ENCODE measurements at regions not wholly inside any gene's neighbourhood (a gene's known extent, or its start where the extent isn't known, plus 50 kb on each side); places are given as distances from the start of the nearest gene placed in this dataset.

DNA sequence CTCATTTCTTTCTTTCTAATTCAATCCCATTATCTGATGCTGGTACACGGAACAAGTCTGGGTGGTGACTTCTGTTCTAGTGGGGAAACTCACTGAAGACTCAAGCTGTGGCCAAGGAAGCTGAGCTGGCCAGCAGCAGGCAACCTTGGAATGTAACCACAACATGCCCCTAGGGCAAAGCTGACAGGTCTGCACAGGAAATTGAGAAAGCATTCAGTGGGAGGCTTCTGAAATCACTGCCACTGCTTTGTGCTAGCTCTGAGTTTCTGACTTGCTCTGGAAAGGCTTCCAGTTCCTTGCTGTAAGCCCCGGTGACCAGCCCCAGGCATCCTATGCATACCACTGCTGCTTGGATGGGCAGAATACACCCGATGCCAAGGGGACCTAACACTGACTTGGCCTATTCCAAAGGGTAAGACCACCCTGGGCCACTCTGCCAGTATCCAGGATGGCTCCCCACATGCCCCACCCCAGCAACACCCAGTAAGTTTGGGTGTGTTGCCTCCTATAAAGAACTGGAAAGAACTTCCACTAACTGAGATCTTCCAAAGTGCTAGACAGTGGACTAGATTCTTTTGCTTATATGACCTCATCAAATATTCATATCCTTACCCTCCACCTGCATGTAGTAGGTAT, 84.5 kb upstream of the CDKN3 start:
- no peaks in the 10 kb centered on the region for H3K9me3 ChIP-seq
- CTCF ChIA-PET, result no interaction called here
- Mint-ChIP-seq H3K36me3 (no peaks in the 10 kb centered on the region), H3K4me1 (no peaks in the 10 kb centered on the region), H3K4me3 (no peak overlapping the region), H3K27ac (no peak overlapping the region), H3K27me3 (peaks cover 10 to 21% of the 10 kb centered on the region in 2 donors), H3K9me3 (no peaks in the 10 kb centered on the region)
- H3K27ac ChIP-seq (ENCODE audit: low read length), result no peak overlapping the region
- H3K4me3 ChIP-seq (ENCODE audit: control insufficient read depth in 1 of 2, extremely low read depth in 1 of 2, low read length in 1 of 2), result no peak overlapping the region
- ATAC-seq (replicated peaks in 1 of 4) (no peak), DNase-seq (no peak)
- peaks cover 0 to 19% of the 10 kb centered on the region in 2 experiments for H3K27me3 ChIP-seq (replicated peaks in 1 of 2; ENCODE audit: control insufficient read depth in 2 of 2, extremely low read depth in 1 of 2, insufficient read depth in 2 of 2, low read length in 1 of 2)
- H3K36me3 ChIP-seq (ENCODE audit: control insufficient read depth in 2 of 2, extremely low read depth in 1 of 2, insufficient read depth in 1 of 2, low read length in 1 of 2), result no peaks in the 10 kb centered on the region
- H3K4me1 ChIP-seq (ENCODE audit: control insufficient read depth in 1 of 2, extremely low read depth in 1 of 2, insufficient read depth in 2 of 2, low read length in 2 of 2), result no peaks in the 10 kb centered on the region
- POLR2A ChIA-PET, result no interaction called here
- 81% methylated on average over 2 of the region's 3 CpGs for WGBS (ENCODE audit: insufficient coverage)

DNA sequence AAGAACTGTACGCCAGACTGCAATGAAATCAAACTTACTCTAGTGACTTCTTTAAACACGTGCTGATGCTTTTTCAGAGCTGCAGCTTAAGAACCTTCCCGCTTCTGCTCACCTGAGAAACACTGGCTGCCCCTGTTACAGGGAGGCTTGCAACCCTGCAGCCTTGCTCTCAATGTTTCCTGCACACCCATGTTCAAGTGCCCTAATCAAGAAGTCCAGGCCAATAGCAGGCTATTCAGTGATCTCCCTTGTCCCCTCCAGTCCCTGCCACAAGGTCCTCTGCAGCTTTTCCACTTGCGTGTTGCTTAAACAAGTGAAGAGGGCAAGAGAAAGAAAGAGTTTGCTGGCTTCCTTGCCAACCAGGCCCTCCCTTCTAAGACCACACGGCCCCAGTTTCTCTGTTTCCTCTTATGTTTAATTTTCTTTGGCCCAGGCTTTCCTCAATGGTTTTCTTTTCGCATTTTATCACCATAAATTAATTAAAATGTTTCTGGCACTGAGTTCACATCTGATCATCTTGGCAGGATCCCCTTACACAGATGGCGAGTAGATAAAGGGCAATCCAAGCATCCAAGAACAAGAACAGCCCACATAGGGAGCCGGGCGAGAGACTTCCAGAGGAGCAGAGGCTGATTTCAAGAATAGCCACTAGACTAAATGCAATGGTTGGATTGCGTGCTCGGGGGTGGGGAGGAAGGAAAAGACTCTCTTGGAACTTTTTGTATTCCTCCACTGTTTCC, 82.3 kb upstream of the CDKN3 start:
- DNase-seq (no peak), ATAC-seq (replicated peaks in 1 of 4) (no peak)
- no peak overlapping the region for H3K27ac ChIP-seq (ENCODE audit: low read length)
- H3K27me3 Mint-ChIP-seq, result peaks cover 10 to 21% of the 10 kb centered on the region in 2 donors
- H3K36me3 Mint-ChIP-seq, result no peaks in the 10 kb centered on the region
- H3K9me3 ChIP-seq, result no peaks in the 10 kb centered on the region
- H3K4me1 ChIP-seq (ENCODE audit: control insufficient read depth in 1 of 2, extremely low read depth in 1 of 2, insufficient read depth in 2 of 2, low read length in 2 of 2), result no peaks in the 10 kb centered on the region
- H3K9me3 Mint-ChIP-seq, result no peaks in the 10 kb centered on the region
- H3K4me3 Mint-ChIP-seq, result no peak overlapping the region
- peaks cover 0 to 20% of the 10 kb centered on the region in 2 experiments for H3K27me3 ChIP-seq (replicated peaks in 1 of 2; ENCODE audit: control insufficient read depth in 2 of 2, extremely low read depth in 1 of 2, insufficient read depth in 2 of 2, low read length in 1 of 2)
- no peak overlapping the region for H3K4me3 ChIP-seq (ENCODE audit: control insufficient read depth in 1 of 2, extremely low read depth in 1 of 2, low read length in 1 of 2)
- H3K27ac Mint-ChIP-seq, result no peak overlapping the region
- ChIA-PET CTCF (no interaction called here), POLR2A (no interaction called here)
- no peaks in the 10 kb centered on the region for H3K36me3 ChIP-seq (ENCODE audit: control insufficient read depth in 2 of 2, extremely low read depth in 1 of 2, insufficient read depth in 1 of 2, low read length in 1 of 2)
- H3K4me1 Mint-ChIP-seq, result no peaks in the 10 kb centered on the region
- 88% methylated on average over 3 of the region's 11 CpGs for WGBS (ENCODE audit: insufficient coverage)

DNA sequence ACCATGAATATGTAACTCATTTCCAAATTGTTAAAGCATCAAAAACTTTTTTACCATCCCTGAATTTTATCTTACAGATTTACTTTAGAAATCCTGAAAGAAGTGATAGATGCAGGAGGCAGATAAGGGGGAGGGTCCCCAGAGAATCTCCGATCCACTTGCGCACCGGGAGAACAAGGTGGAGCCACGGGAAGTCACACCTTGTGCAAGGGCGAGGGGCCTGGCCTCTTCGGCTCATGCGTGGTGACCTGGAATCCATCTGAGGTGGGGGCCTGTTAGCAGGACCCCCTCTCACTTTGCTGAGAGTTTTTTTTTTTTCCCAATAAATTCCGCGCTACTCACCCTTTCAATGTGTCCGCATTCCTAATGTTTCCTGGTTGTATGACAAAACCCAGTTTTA, 80.2 kb upstream of the CDKN3 start:
- Mint-ChIP-seq H3K36me3 (no peaks in the 10 kb centered on the region), H3K9me3 (no peaks in the 10 kb centered on the region), H3K4me1 (no peaks in the 10 kb centered on the region), H3K27ac (no peak overlapping the region), H3K27me3 (peaks cover 22 to 31% of the 10 kb centered on the region in 2 donors), H3K4me3 (no peak overlapping the region)
- no peak overlapping the region for H3K27ac ChIP-seq (ENCODE audit: low read length)
- H3K9me3 ChIP-seq, result no peaks in the 10 kb centered on the region
- H3K36me3 ChIP-seq (ENCODE audit: control insufficient read depth in 2 of 2, extremely low read depth in 1 of 2, insufficient read depth in 1 of 2, low read length in 1 of 2), result no peaks in the 10 kb centered on the region
- ATAC-seq (replicated peaks in 1 of 4) (no peak), DNase-seq (no peak)
- no peaks in the 10 kb centered on the region for H3K4me1 ChIP-seq (ENCODE audit: control insufficient read depth in 1 of 2, extremely low read depth in 1 of 2, insufficient read depth in 2 of 2, low read length in 2 of 2)
- H3K4me3 ChIP-seq (ENCODE audit: control insufficient read depth in 1 of 2, extremely low read depth in 1 of 2, low read length in 1 of 2), result no peak overlapping the region
- ChIA-PET POLR2A (no interaction called here), CTCF (no interaction called here)
- peaks cover 0 to 20% of the 10 kb centered on the region in 2 experiments for H3K27me3 ChIP-seq (replicated peaks in 1 of 2; ENCODE audit: control insufficient read depth in 2 of 2, extremely low read depth in 1 of 2, insufficient read depth in 2 of 2, low read length in 1 of 2)
- WGBS (ENCODE audit: insufficient coverage), result 90% methylated on average over 7 of the region's 10 CpGs

DNA sequence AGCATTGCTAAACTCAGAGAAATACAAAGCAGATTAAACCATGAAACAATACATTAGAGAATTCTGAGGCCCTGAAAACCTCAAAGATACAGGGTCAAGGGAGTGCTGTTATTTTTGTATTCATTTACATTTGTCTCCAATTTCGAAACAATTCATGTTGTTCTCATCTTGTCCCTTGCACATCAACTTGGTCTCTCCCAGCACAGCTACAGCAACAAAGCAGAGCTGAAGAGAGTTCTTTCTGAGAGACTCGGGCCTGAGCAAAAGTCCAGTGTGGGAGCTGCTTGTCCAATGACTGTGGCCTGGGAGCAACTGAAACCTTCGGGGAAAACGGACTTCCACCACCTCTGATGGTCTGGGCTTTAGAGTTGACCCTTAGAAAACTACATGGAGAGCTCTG, 79.4 kb upstream of the CDKN3 start:
- Histone ChIP-seq H3K9me3 (no peaks in the 10 kb centered on the region), H3K27ac (ENCODE audit: low read length) (no peak overlapping the region), H3K36me3 (ENCODE audit: control insufficient read depth in 2 of 2, extremely low read depth in 1 of 2, insufficient read depth in 1 of 2, low read length in 1 of 2) (no peaks in the 10 kb centered on the region), H3K4me3 (ENCODE audit: control insufficient read depth in 1 of 2, extremely low read depth in 1 of 2, low read length in 1 of 2) (no peak overlapping the region), H3K4me1 (ENCODE audit: control insufficient read depth in 1 of 2, extremely low read depth in 1 of 2, insufficient read depth in 2 of 2, low read length in 2 of 2) (no peaks in the 10 kb centered on the region), H3K27me3 (replicated peaks in 1 of 2; ENCODE audit: control insufficient read depth in 2 of 2, extremely low read depth in 1 of 2, insufficient read depth in 2 of 2, low read length in 1 of 2) (peaks cover 0 to 16% of the 10 kb centered on the region in 2 experiments)
- no peaks in the 10 kb centered on the region for H3K4me1 Mint-ChIP-seq
- DNase-seq, result no peak
- H3K27ac Mint-ChIP-seq, result no peak overlapping the region
- no peak overlapping the region for H3K4me3 Mint-ChIP-seq
- ChIA-PET POLR2A (no interaction called here), CTCF (no interaction called here)
- ATAC-seq (replicated peaks in 1 of 4), result no peak
- no peaks in the 10 kb centered on the region for H3K9me3 Mint-ChIP-seq
- no peaks in the 10 kb centered on the region for H3K36me3 Mint-ChIP-seq
- peaks cover 24 to 34% of the 10 kb centered on the region in 2 donors for H3K27me3 Mint-ChIP-seq
- 50% methylated on average over 2 of the region's 4 CpGs for WGBS (ENCODE audit: insufficient coverage)

DNA sequence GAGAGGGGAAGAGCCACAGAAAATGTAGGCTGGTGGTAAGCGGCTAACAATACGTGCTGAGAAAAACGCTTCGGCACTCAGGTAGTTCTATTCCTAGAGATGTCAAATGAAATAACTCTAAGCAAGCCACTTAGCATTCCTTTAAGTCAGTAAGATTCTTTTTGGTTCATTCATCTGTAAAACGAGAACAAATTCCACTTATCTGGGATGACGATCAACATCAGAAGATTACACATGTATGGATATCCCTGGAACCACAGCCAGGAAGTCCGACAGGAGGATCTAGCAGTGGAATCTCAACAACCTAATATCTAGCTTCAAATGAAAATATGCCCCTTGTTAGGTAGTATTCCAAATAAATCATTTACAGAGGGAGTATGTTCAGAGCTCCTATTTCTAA, 74.6 kb upstream of the CDKN3 start:
- H3K27me3 ChIP-seq (replicated peaks in 1 of 2; ENCODE audit: control insufficient read depth in 2 of 2, extremely low read depth in 1 of 2, insufficient read depth in 2 of 2, low read length in 1 of 2), result peaks cover 0 to 10% of the 10 kb centered on the region in 2 experiments
- H3K36me3 ChIP-seq (ENCODE audit: control insufficient read depth in 2 of 2, extremely low read depth in 1 of 2, insufficient read depth in 1 of 2, low read length in 1 of 2), result no peaks in the 10 kb centered on the region
- ATAC-seq (replicated peaks in 1 of 4) (no peak), DNase-seq (no peak)
- no peak overlapping the region for H3K4me3 Mint-ChIP-seq
- no peaks in the 10 kb centered on the region for H3K9me3 ChIP-seq
- POLR2A ChIA-PET, result no interaction called here
- no peaks in the 10 kb centered on the region for H3K36me3 Mint-ChIP-seq
- 92% methylated on average over 2 of the region's 7 CpGs for WGBS (ENCODE audit: insufficient coverage)
- H3K4me1 Mint-ChIP-seq, result no peaks in the 10 kb centered on the region
- peaks cover 18 to 25% of the 10 kb centered on the region in 2 donors for H3K27me3 Mint-ChIP-seq
- no peak overlapping the region for H3K27ac Mint-ChIP-seq
- no peak overlapping the region for H3K4me3 ChIP-seq (ENCODE audit: control insufficient read depth in 1 of 2, extremely low read depth in 1 of 2, low read length in 1 of 2)
- no peaks in the 10 kb centered on the region for H3K4me1 ChIP-seq (ENCODE audit: control insufficient read depth in 1 of 2, extremely low read depth in 1 of 2, insufficient read depth in 2 of 2, low read length in 2 of 2)
- CTCF ChIA-PET, result interaction anchor here in 1 of 2 donors (0.6 kb wide), 1 partner anchor 1123 kb away, joined by 5 read pairs; no protein-coding TSS in a partner anchor
- no peak overlapping the region for H3K27ac ChIP-seq (ENCODE audit: low read length)
- H3K9me3 Mint-ChIP-seq, result no peaks in the 10 kb centered on the region

DNA sequence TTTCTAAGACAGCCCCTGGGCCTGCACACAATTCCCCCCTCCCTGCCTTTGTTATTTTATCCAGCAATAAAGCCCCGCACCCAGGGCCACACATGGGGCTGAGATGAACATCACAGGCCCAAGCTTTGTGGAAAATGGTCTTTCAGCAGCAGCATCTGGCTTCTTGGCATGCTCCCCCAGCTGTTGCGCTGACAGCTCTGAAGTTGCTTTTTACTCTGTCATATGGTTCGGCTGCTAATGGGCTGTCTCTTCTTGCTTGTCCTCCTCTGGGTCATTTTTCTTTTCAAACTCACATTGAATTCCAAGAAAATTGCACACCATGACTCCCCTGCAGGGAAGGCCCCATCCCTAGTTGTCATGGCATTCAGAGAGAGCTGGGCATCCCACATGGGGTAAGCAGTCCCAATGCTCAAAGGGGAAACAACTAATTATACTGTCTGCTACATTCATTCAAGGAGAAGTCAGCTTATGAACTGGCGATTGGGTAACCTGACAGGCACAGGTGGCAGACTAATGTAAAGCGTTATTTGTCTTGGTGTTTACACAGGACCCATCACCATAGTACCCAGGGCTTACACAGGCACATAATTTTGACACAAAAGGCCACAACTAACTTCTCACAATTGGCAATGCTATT, 74.0 kb upstream of the CDKN3 start:
- H3K4me1 Mint-ChIP-seq, result no peaks in the 10 kb centered on the region
- 84% methylated on average over 3 of the region's 5 CpGs for WGBS (ENCODE audit: insufficient coverage)
- no peak for ATAC-seq (replicated peaks in 1 of 4)
- Histone ChIP-seq H3K27ac (ENCODE audit: low read length) (no peak overlapping the region), H3K27me3 (replicated peaks in 1 of 2; ENCODE audit: control insufficient read depth in 2 of 2, extremely low read depth in 1 of 2, insufficient read depth in 2 of 2, low read length in 1 of 2) (peaks cover 0 to 10% of the 10 kb centered on the region in 2 experiments), H3K36me3 (ENCODE audit: control insufficient read depth in 2 of 2, extremely low read depth in 1 of 2, insufficient read depth in 1 of 2, low read length in 1 of 2) (no peaks in the 10 kb centered on the region), H3K4me3 (ENCODE audit: control insufficient read depth in 1 of 2, extremely low read depth in 1 of 2, low read length in 1 of 2) (no peak overlapping the region), H3K9me3 (no peaks in the 10 kb centered on the region), H3K4me1 (ENCODE audit: control insufficient read depth in 1 of 2, extremely low read depth in 1 of 2, insufficient read depth in 2 of 2, low read length in 2 of 2) (no peaks in the 10 kb centered on the region)
- no peaks in the 10 kb centered on the region for H3K36me3 Mint-ChIP-seq
- ChIA-PET POLR2A (no interaction called here), CTCF (interaction anchor here in 1 of 2 donors (0.6 kb wide), 1 partner anchor 1122 kb away, joined by 5 read pairs; no protein-coding TSS in a partner anchor)
- no peak overlapping the region for H3K4me3 Mint-ChIP-seq
- DNase-seq, result no peak
- H3K27ac Mint-ChIP-seq, result no peak overlapping the region
- peaks cover 18 to 25% of the 10 kb centered on the region in 2 donors for H3K27me3 Mint-ChIP-seq
- H3K9me3 Mint-ChIP-seq, result no peaks in the 10 kb centered on the region
